Fibroblast of lung (primary cell): ENCODE measurements at regions not wholly inside any gene's neighbourhood (a gene's known extent, or its start where the extent isn't known, plus 50 kb on each side); places are given as distances from the start of the nearest gene placed in this dataset.

Experiments
- DNase-seq, 2 donors: peaks; one replicate each; pipeline versions ENCODE4 v3.0.0 to v3.0.0-alpha.2; 2010; ENCODE audit warnings: low read depth in 2 of 2
- H2AFZ ChIP-seq: 2 replicates; pipeline ENCODE4 v1.5.1; 2012; ENCODE audit warnings: low read length, control low read depth, inconsistent platforms
- H3K27ac ChIP-seq: 2 replicates; pipeline ENCODE4 v1.5.1; 2011; ENCODE audit warnings: low read length, control low read depth; ENCODE audit not compliant: insufficient read depth
- H3K27me3 ChIP-seq: 2 replicates; pipeline ENCODE4 v1.5.1; 2011; ENCODE audit warnings: mild to moderate bottlenecking, low read length; ENCODE audit not compliant: control insufficient read depth, insufficient read depth
- H3K36me3 ChIP-seq: 2 replicates; pipeline ENCODE4 v1.5.1; 2011; ENCODE audit warnings: low read length; ENCODE audit not compliant: control insufficient read depth, insufficient read depth
- H3K4me1 ChIP-seq: 2 replicates; pipeline ENCODE4 v1.5.1; 2011; ENCODE audit warnings: low read length; ENCODE audit not compliant: control insufficient read depth, insufficient read depth; ENCODE audit errors: extremely low read depth
- H3K4me2 ChIP-seq: 2 replicates; pipeline ENCODE4 v1.5.1; 2011; ENCODE audit warnings: low read length, control low read depth; ENCODE audit not compliant: insufficient read depth; ENCODE audit errors: extremely low read depth
- H3K4me3 ChIP-seq, 4 experiments: fragments of 200-600 bp in 1 of 4; sonication (generic) in 1 of 4; replicated peaks in 1 of 4; 2 replicates each; pipeline ENCODE4 v1.5.1; 2011 to 2016; ENCODE audit warnings: low read length in 4 of 4, low read depth in 3 of 4, mild to moderate bottlenecking in 3 of 4, control low read depth in 2 of 4, inconsistent platforms in 1 of 4, mixed read lengths in 1 of 4; ENCODE audit not compliant: insufficient read depth in 1 of 4; ENCODE audit errors: control extremely low read depth in 1 of 4
- H3K79me2 ChIP-seq: 2 replicates; pipeline ENCODE4 v1.5.1; 2012; ENCODE audit warnings: mild to moderate bottlenecking, low read length, inconsistent platforms; ENCODE audit not compliant: control insufficient read depth, insufficient read depth
- H3K9ac ChIP-seq: 2 replicates; pipeline ENCODE4 v1.5.1; 2011; ENCODE audit warnings: mild to moderate bottlenecking, low read length, control low read depth; ENCODE audit not compliant: insufficient read depth
- H3K9me3 ChIP-seq: 2 replicates; pipeline ENCODE4 v1.5.1; 2012; ENCODE audit warnings: low read depth, low read length; ENCODE audit not compliant: control insufficient read depth, insufficient read depth
- H4K20me1 ChIP-seq: 2 replicates; pipeline ENCODE4 v1.5.1; 2011; ENCODE audit warnings: low read length; ENCODE audit not compliant: control insufficient read depth, insufficient read depth; ENCODE audit errors: extremely low read depth
- EZH2 ChIP-seq: IDR thresholded peaks from 2 replicates; pipeline ENCODE4 v1.5.1; 2012; ENCODE audit warnings: low read length, control low read depth, mild to moderate bottlenecking; ENCODE audit errors: missing control alignments
- TF ChIP-seq, protein P1 (sequence below), 2 donors: IDR thresholded peaks in 1 of 2; conservative IDR thresholded peaks in 1 of 2; 1 replicate in 1 of 2; 2 replicates in 1 of 2; pipeline ENCODE4 v1.5.1; 2011 to 2012; ENCODE audit warnings: low read length in 2 of 2, control low read depth in 1 of 2, inconsistent platforms in 1 of 2, low read depth in 1 of 2, mild to moderate bottlenecking in 1 of 2

- no peak overlapping the region for H2AFZ ChIP-seq
- H3K79me2 ChIP-seq: no peaks in the 10 kb centered on the region
- DNase-seq: no peak
Measured at GRCh38 chr18:66761166-66761565, 157.3 kb upstream of the CDH19 start.

GRCh38 chr18:66760559-66760958, 156.7 kb upstream of the CDH19 start:
- no peaks in the 10 kb centered on the region for H3K9me3 ChIP-seq
- no peaks in the 10 kb centered on the region for H4K20me1 ChIP-seq
- H3K27ac ChIP-seq: no peak overlapping the region
- no peak for TF ChIP-seq EZH2
- TF ChIP-seq, protein P1, sequence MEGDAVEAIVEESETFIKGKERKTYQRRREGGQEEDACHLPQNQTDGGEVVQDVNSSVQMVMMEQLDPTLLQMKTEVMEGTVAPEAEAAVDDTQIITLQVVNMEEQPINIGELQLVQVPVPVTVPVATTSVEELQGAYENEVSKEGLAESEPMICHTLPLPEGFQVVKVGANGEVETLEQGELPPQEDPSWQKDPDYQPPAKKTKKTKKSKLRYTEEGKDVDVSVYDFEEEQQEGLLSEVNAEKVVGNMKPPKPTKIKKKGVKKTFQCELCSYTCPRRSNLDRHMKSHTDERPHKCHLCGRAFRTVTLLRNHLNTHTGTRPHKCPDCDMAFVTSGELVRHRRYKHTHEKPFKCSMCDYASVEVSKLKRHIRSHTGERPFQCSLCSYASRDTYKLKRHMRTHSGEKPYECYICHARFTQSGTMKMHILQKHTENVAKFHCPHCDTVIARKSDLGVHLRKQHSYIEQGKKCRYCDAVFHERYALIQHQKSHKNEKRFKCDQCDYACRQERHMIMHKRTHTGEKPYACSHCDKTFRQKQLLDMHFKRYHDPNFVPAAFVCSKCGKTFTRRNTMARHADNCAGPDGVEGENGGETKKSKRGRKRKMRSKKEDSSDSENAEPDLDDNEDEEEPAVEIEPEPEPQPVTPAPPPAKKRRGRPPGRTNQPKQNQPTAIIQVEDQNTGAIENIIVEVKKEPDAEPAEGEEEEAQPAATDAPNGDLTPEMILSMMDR (conservative IDR thresholded peaks at IDR 0.05 in 1 of 2, IDR thresholded peaks at IDR 0.05 in 1 of 2; ENCODE audit: low read depth in 1 of 2, low read length in 2 of 2): no peak
- H3K4me2 ChIP-seq: no peak overlapping the region
- no peak overlapping the region for H3K9ac ChIP-seq
- H3K79me2 ChIP-seq: no peaks in the 10 kb centered on the region
- DNase-seq: no peak
- no peaks in the 10 kb centered on the region for H3K27me3 ChIP-seq
- H2AFZ ChIP-seq: no peak overlapping the region
- H3K4me3 ChIP-seq: no peak overlapping the region
- no peaks in the 10 kb centered on the region for H3K4me1 ChIP-seq
- H3K36me3 ChIP-seq: no peaks in the 10 kb centered on the region

More at GRCh38 chr18:66761166-66761565, 157.3 kb upstream of the CDH19 start:
- no peak for TF ChIP-seq EZH2
- TF ChIP-seq, protein P1 (conservative IDR thresholded peaks at IDR 0.05 in 1 of 2, IDR thresholded peaks at IDR 0.05 in 1 of 2; ENCODE audit: low read depth in 1 of 2, low read length in 2 of 2): no peak
- Histone ChIP-seq H3K4me3 (no peak overlapping the region), H3K27ac (no peak overlapping the region), H3K36me3 (no peaks in the 10 kb centered on the region), H3K4me2 (no peak overlapping the region), H3K9ac (no peak overlapping the region), H3K9me3 (no peaks in the 10 kb centered on the region), H3K27me3 (no peaks in the 10 kb centered on the region), H4K20me1 (no peaks in the 10 kb centered on the region), H3K4me1 (no peaks in the 10 kb centered on the region)

DNA sequence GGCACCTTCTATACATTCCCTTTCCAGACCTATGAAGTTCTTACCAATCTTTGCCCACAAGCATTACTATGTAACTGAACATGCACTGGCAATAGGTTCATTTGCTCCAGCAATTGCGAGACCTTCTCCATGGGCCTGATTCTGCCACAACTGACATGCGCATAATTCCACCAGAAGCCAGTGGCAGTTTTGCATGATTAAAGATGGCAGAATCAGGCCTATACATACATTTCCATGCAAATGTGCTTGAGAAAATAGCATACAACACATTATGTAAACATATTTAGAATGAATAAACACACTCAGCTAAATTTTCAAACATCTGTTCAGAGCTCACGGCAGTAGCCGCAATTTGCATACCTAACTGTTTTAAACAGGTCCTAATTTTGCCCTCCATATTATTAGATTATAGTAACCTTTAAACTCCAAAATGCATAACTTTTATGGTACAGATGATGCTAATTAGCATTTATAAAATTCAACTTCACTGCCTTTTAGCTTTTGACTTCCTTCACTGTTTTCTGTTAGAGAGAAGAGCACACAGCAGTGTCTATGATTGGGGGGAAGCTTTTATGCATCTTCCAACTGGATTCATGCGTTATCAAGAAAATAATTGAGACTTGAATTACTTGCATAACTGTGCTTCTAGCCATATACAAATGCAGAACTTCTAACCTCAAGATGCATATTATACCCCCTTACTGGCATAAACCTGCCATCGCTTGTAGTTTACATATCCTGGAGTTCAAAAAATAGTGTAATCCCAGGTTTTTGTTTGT, 155.3 kb upstream of the CDH19 start:
- Histone ChIP-seq H3K4me1 (no peaks in the 10 kb centered on the region), H3K79me2 (no peaks in the 10 kb centered on the region), H3K27ac (no peak overlapping the region), H2AFZ (no peak overlapping the region), H3K27me3 (no peaks in the 10 kb centered on the region), H3K9me3 (no peaks in the 10 kb centered on the region), H3K4me3 (no peak overlapping the region), H3K4me2 (no peak overlapping the region), H4K20me1 (no peaks in the 10 kb centered on the region), H3K36me3 (no peaks in the 10 kb centered on the region), H3K9ac (no peak overlapping the region)
- TF ChIP-seq, protein P1 (conservative IDR thresholded peaks at IDR 0.05 in 1 of 2, IDR thresholded peaks at IDR 0.05 in 1 of 2; ENCODE audit: low read depth in 1 of 2, low read length in 2 of 2): no peak
- no peak for TF ChIP-seq EZH2
- DNase-seq: no peak
